HCT116 (cell line): ENCODE measurements at regions not wholly inside any gene's neighbourhood (a gene's known extent, or its start where the extent isn't known, plus 50 kb on each side); places are given as distances from the start of the nearest gene placed in this dataset.

Experiments
- ATAC-seq: fragments of 200-7000 bp; cut with Tn5 transposase; 2 replicates; pipeline ENCODE4 v1.9.1; 2020; ENCODE audit warnings: mild to moderate bottlenecking, moderate library complexity
- BruUV-seq: library from RNA; stranded (reverse); fragments of 400-500 nt; replicated peaks from 2 replicates; lab custom pipeline; 2021; lab: Mats Ljungman, UMichigan
- CTCF ChIA-PET: fragments of 300-600 bp; sonication (Branson Sonifier 250); formaldehyde crosslinking; loops from one replicate; lab custom pipeline; 2021; ENCODE audit warnings: antibody characterized with exemption; lab: Charles Lee
- POLR2A ChIA-PET: fragments of 300-600, 350-600 bp; sonication (Branson Sonifier 250); formaldehyde crosslinking; loops from one replicate; lab custom pipeline; 2021; ENCODE audit warnings: antibody characterized with exemption; lab: Charles Lee
- RAD21 ChIA-PET, 2 experiments: fragments of 300-600 bp; sonication (Branson Sonifier 250); formaldehyde crosslinking; loops; one replicate each; lab custom pipeline; 2023; ENCODE audit warnings: low total read pairs in 2 of 2; ENCODE audit not compliant: uncharacterized antibody in 2 of 2, unreplicated experiment in 2 of 2, low non-redundant PET in 1 of 2; lab: Charles Lee
- DNase-seq: peaks from one replicate; pipeline ENCODE4 v3.0.0-alpha.2; 2010; ENCODE audit warnings: low read depth, low spot score
- H2AFZ ChIP-seq: fragments of 200-600 bp; shearing (Covaris generic), sonication (generic); 2 replicates; pipeline ENCODE4 v1.6.1; 2017; ENCODE audit warnings: low read depth, mixed run types, mixed read lengths, antibody characterized with exemption, low read length; ENCODE audit not compliant: poor library complexity, severe bottlenecking
- H3K27ac ChIP-seq: 2 replicates; pipeline ENCODE4 v1.5.1; 2012; ENCODE audit warnings: low read depth, low read length
- H3K27me3 ChIP-seq: fragments of 200-600 bp; sonication (generic); 2 replicates; pipeline ENCODE4 v1.6.1; 2016; ENCODE audit warnings: mixed run types, low read length, mixed read lengths; ENCODE audit not compliant: insufficient read depth
- H3K36me3 ChIP-seq, 2 experiments: fragments of 200-500 bp in 1 of 2; fragments of 200-600 bp in 1 of 2; sonication (Bioruptor generic) in 1 of 2; sonication (generic) in 1 of 2; 2 replicates each; pipeline versions ENCODE4 v1.5.1 to v1.6.1; 2014 to 2016; ENCODE audit warnings: low read length in 2 of 2, inconsistent platforms in 1 of 2, mixed read lengths in 1 of 2, mixed run types in 1 of 2; ENCODE audit not compliant: insufficient read depth in 2 of 2, control insufficient read depth in 1 of 2
- H3K4me1 ChIP-seq, 2 experiments: fragments of 200-600 bp in 1 of 2; sonication (generic) in 1 of 2; 2 replicates each; pipeline versions ENCODE4 v1.5.1 to v1.6.1; 2012 to 2017; ENCODE audit warnings: low read length in 2 of 2, inconsistent platforms in 1 of 2, mild to moderate bottlenecking in 1 of 2, mixed read lengths in 1 of 2, mixed run types in 1 of 2, moderate library complexity in 1 of 2; ENCODE audit not compliant: insufficient read depth in 2 of 2, control insufficient read depth in 1 of 2
- H3K4me2 ChIP-seq: fragments of 200-600 bp; sonication (generic); 2 replicates; pipeline ENCODE4 v1.6.1; 2017; ENCODE audit warnings: mixed run types, low read length, mixed read lengths
- H3K4me3 ChIP-seq, 2 experiments: fragments of 200-600 bp in 1 of 2; sonication (generic) in 1 of 2; replicated peaks in 1 of 2; 2 replicates each; pipeline ENCODE4 v1.5.1; 2011 to 2016; ENCODE audit warnings: low read length in 2 of 2, control low read depth in 1 of 2, low read depth in 1 of 2, mild to moderate bottlenecking in 1 of 2, mixed read lengths in 1 of 2, mixed run types in 1 of 2
- H3K79me2 ChIP-seq: fragments of 200-600 bp; sonication (generic); 2 replicates; pipeline ENCODE4 v1.6.1; 2017; ENCODE audit warnings: mild to moderate bottlenecking, mixed run types, low read length, moderate library complexity, mixed read lengths; ENCODE audit not compliant: insufficient read depth
- H3K9ac ChIP-seq: fragments of 200-600 bp; sonication (generic); 2 replicates; pipeline ENCODE4 v1.6.1; 2016; ENCODE audit warnings: low read length, mixed read lengths
- H3K9me2 ChIP-seq: fragments of 200-600 bp; sonication (generic), shearing (Covaris generic); 2 replicates; pipeline ENCODE4 v1.6.1; 2017; ENCODE audit warnings: mixed run types, mild to moderate bottlenecking, moderate library complexity; ENCODE audit not compliant: insufficient read depth
- H3K9me3 ChIP-seq, 2 experiments: fragments of 200-500 bp in 1 of 2; fragments of 200-600 bp in 1 of 2; sonication (Bioruptor generic) in 1 of 2; sonication (generic) in 1 of 2; 2 replicates each; pipeline ENCODE4 v1.6.1; 2014 to 2017; ENCODE audit warnings: low read length in 2 of 2, mixed read lengths in 2 of 2, inconsistent platforms in 1 of 2, low read depth in 1 of 2, mild to moderate bottlenecking in 1 of 2, mixed run types in 1 of 2, moderate library complexity in 1 of 2; ENCODE audit not compliant: control insufficient read depth in 1 of 2, insufficient read depth in 1 of 2
- H4K20me1 ChIP-seq: fragments of 200-600 bp; sonication (generic), shearing (Covaris generic); 2 replicates; pipeline ENCODE4 v1.6.1; 2017; ENCODE audit warnings: mixed run types, mild to moderate bottlenecking, moderate library complexity; ENCODE audit not compliant: insufficient read depth
- EZH2 ChIP-seq: fragments of 200-600 bp; sonication (generic); IDR thresholded peaks from 2 replicates; pipeline ENCODE4 v1.6.1; 2017; ENCODE audit warnings: antibody characterized with exemption, mixed run types
- JUND ChIP-seq: IDR thresholded peaks from 2 replicates; pipeline ENCODE4 v1.6.1; 2012
- MAX ChIP-seq: IDR thresholded peaks from 2 replicates; pipeline ENCODE4 v1.6.1; 2012
- POLR2A ChIP-seq: IDR thresholded peaks from 2 replicates; pipeline ENCODE4 v1.7.0; 2011; ENCODE audit warnings: borderline replicate concordance; ENCODE audit not compliant: insufficient read depth, insufficient read length; ENCODE audit errors: extremely low read depth
- POLR2AphosphoS5 ChIP-seq: IDR thresholded peaks from 2 replicates; pipeline ENCODE4 v1.6.1; 2011; ENCODE audit warnings: mild to moderate bottlenecking, low read depth, low read length, moderate library complexity
- SIN3A ChIP-seq: IDR thresholded peaks from 2 replicates; pipeline ENCODE4 v1.6.1; 2012; ENCODE audit warnings: low read depth
- SRF ChIP-seq: IDR thresholded peaks from 2 replicates; pipeline ENCODE4 v1.6.1; 2012; ENCODE audit warnings: low read depth
- TCF7L2 ChIP-seq: IDR thresholded peaks from 2 replicates; pipeline ENCODE4 v1.7.0; 2011; ENCODE audit warnings: borderline replicate concordance, inconsistent platforms; ENCODE audit not compliant: insufficient read depth, insufficient read length; ENCODE audit errors: extremely low read depth
- YY1 ChIP-seq: IDR thresholded peaks from 2 replicates; pipeline ENCODE4 v1.6.1; 2011; ENCODE audit warnings: low read length, low read depth, moderate library complexity, mild to moderate bottlenecking; ENCODE audit not compliant: insufficient replicate concordance; ENCODE audit errors: extremely low read depth
- ZBTB33 ChIP-seq: IDR thresholded peaks from 2 replicates; pipeline ENCODE4 v1.6.1; 2011; ENCODE audit warnings: mild to moderate bottlenecking, low read length, moderate library complexity; ENCODE audit not compliant: insufficient replicate concordance; ENCODE audit errors: extremely low read depth
- ZFX ChIP-seq: fragments of 450-650 bp; IDR thresholded peaks from 2 replicates; pipeline ENCODE4 v1.6.1; 2017
- ZNF274 ChIP-seq: fragments of 200-500 bp; sonication (Bioruptor generic); IDR thresholded peaks from 2 replicates; pipeline ENCODE4 v1.6.1; 2014; ENCODE audit warnings: mild to moderate bottlenecking, low read depth, low read length, inconsistent platforms
- intact Hi-C: fragments of 100-400 bp; cut with micrococcal nuclease; formaldehyde crosslinking; loops from 2 replicates; pipeline ENCODE4 v1.10.0; 2022

GRCh38 chr3:4038351-4038750, 239.1 kb downstream of the LRRN1 start:
- intact Hi-C loops = no loop called here
- ChIA-PET POLR2A (no interaction called here), CTCF (no interaction called here), RAD21 (no interaction called here)
- Histone ChIP-seq H3K9me3 (no peaks in the 10 kb centered on the region), H3K9ac (no peak overlapping the region), H3K27ac (no peak overlapping the region), H3K4me1 (no peaks in the 10 kb centered on the region), H3K4me2 (no peak overlapping the region), H2AFZ (no peak overlapping the region), H3K4me3 (no peak overlapping the region), H3K9me2 (no peaks in the 10 kb centered on the region), H4K20me1 (no peaks in the 10 kb centered on the region), H3K79me2 (no peaks in the 10 kb centered on the region), H3K36me3 (no peaks in the 10 kb centered on the region), H3K27me3 (no peaks in the 10 kb centered on the region)
- TF ChIP-seq MAX (no peak), SIN3A (no peak), JUND (no peak), POLR2AphosphoS5 (no peak), EZH2 (no peak), POLR2A (no peak), YY1 (no peak), ZNF274 (no peak)
- DNase-seq = no peak
- no peak for ATAC-seq
- BruUV-seq = no TSS peak

GRCh38 chr3:4042070-4042469, 242.8 kb downstream of the LRRN1 start:
- Histone ChIP-seq H3K4me3 (no peak overlapping the region), H3K4me2 (no peak overlapping the region), H3K4me1 (no peaks in the 10 kb centered on the region), H3K27me3 (no peaks in the 10 kb centered on the region), H4K20me1 (no peaks in the 10 kb centered on the region), H3K9ac (no peak overlapping the region), H3K27ac (no peak overlapping the region), H3K9me3 (no peaks in the 10 kb centered on the region), H3K9me2 (no peaks in the 10 kb centered on the region), H3K36me3 (no peaks in the 10 kb centered on the region), H2AFZ (no peak overlapping the region), H3K79me2 (no peaks in the 10 kb centered on the region)
- POLR2A ChIA-PET = no interaction called here
- CTCF ChIA-PET = no interaction called here
- DNase-seq (no peak), ATAC-seq (no peak)
- no TSS peak for BruUV-seq
- RAD21 ChIA-PET = no interaction called here
- TF ChIP-seq ZBTB33 (no peak), TCF7L2 (no peak), POLR2AphosphoS5 (no peak), ZNF274 (no peak), ZFX (no peak), YY1 (no peak), SRF (no peak)
- intact Hi-C loops = no loop called here
